Pancreas (tissue), 10 donors: ENCODE measurements at regions not wholly inside any gene's neighbourhood (a gene's known extent, or its start where the extent isn't known, plus 50 kb on each side); places are given as distances from the start of the nearest gene placed in this dataset.

Experiments
- ATAC-seq, 4 donors: fragments of 200-7000 bp; cut with Tn5 transposase; one replicate each; pipeline versions ENCODE4 v1.8.0 to v1.9.1; 2020; ENCODE audit warnings: mild to moderate bottlenecking in 4 of 4, moderate library complexity in 4 of 4
- DNase-seq, 6 donors: peaks; one replicate each; pipeline ENCODE4 v3.0.0-alpha.2; 2020
- FAIRE-seq: peaks from 2 replicates; lab custom pipeline; 2012; peaks lifted over from hg19 to GRCh38; lab: Jason Lieb, UNC
- H3K27ac ChIP-seq, 4 donors: fragments of 200-600 bp; sonication (generic); 1 replicate in 3 of 4; 2 replicates in 1 of 4; pipeline versions ENCODE4 v1.5.0 to v1.8.0; 2020
- H3K27me3 ChIP-seq, 4 donors: fragments of 200-600 bp; one replicate each; pipeline ENCODE4 v1.8.0; 2021
- H3K36me3 ChIP-seq, 3 donors: fragments of 200-600 bp; sonication (generic) in 1 of 3; one replicate each; pipeline versions ENCODE4 v1.5.0 to v1.8.0; 2020 to 2021
- H3K4me1 ChIP-seq, 3 donors: fragments of 200-600 bp; one replicate each; pipeline ENCODE4 v1.8.0; 2021
- H3K4me3 ChIP-seq, 4 donors: fragments of 200-600 bp; sonication (generic) in 2 of 4; one replicate each; pipeline versions ENCODE4 v1.5.0 to v1.8.0; 2020 to 2021
- H3K9me3 ChIP-seq, 4 donors: fragments of 200-600 bp; one replicate each; pipeline ENCODE4 v1.8.0; 2021
- WGBS, 2 donors: extraction: QIAGEN DNeasy Blood & Tissue Kit; methylation state at CpG; one replicate each; pipeline ENCODE4 v1.1.7; 2013; 5-methylcytosine and 5-hydroxymethylcytosine counted together
- intact Hi-C, 3 donors: fragments of 100-400 bp; cut with DNase I; formaldehyde crosslinking; loops; one replicate each; pipeline versions ENCODE4 v1.11.1 to v1.14.2; 2022
- TF ChIP-seq, protein P1 (sequence below), 4 donors: fragments of 200-600 bp; sonication (generic) in 3 of 4; IDR thresholded peaks; one replicate each; pipeline versions ENCODE4 v1.5.0 to v1.8.0; 2021; ENCODE audit warnings: antibody characterized with exemption in 4 of 4
- donor health status: healthy with polysubstance abuse.
- donor health status: DM: no; HTN: no; CAD: no; lungs with moderate emphysema.
- donor health status: DM: no; HTN: no; CAD: no.
- donor health status: control.
- donor health status: control.
- donor health status: Bipolar disorder and iron deficiency.
- donor health status: DM: yes; HTN: yes; CAD: no.
- donor health status: DM: no; HTN: no; CAD: no.
- donor health status: DM: no; HTN: no; CAD: no.
- donor health status: DM: yes; HTN: yes; CAD: no.

DNA sequence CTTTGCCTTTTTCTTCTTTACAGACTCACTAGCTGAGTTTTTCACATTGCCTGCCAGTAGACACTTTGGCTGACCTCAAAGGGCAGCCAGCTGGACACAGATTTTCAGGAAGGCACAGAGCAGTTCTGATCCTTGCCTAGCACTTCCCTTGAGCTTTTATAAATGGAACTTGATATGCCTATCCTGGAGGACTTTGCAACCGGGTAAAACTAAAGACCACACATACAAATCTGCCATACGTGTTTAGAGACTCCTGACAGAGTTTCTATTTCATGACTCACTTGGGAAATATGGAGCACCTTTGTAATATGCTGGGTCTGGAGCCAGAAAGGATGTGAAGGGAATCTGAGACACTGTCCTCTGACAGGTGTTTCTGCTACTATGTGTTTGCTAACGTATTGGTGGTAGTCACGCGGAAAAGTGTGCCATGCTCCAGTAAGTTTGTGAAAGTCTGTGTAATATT, 56.7 kb upstream of the RASSF6 start:
- Histone ChIP-seq H3K4me1 (peaks cover 5 to 29% (median 9%) of the 10 kb centered on the region in 3 donors), H3K27me3 (no peaks in the 10 kb centered on the region), H3K9me3 (no peaks in the 10 kb centered on the region), H3K36me3 (no peaks in the 10 kb centered on the region), H3K4me3 (no peak overlapping the region), H3K27ac (peak overlapping the region in 2 of 4 donors; percentile 48 to 74)
- 35 to 42% methylated on average over 5 of the region's 5 CpGs for WGBS, 2 donors
- TF ChIP-seq, protein P1, sequence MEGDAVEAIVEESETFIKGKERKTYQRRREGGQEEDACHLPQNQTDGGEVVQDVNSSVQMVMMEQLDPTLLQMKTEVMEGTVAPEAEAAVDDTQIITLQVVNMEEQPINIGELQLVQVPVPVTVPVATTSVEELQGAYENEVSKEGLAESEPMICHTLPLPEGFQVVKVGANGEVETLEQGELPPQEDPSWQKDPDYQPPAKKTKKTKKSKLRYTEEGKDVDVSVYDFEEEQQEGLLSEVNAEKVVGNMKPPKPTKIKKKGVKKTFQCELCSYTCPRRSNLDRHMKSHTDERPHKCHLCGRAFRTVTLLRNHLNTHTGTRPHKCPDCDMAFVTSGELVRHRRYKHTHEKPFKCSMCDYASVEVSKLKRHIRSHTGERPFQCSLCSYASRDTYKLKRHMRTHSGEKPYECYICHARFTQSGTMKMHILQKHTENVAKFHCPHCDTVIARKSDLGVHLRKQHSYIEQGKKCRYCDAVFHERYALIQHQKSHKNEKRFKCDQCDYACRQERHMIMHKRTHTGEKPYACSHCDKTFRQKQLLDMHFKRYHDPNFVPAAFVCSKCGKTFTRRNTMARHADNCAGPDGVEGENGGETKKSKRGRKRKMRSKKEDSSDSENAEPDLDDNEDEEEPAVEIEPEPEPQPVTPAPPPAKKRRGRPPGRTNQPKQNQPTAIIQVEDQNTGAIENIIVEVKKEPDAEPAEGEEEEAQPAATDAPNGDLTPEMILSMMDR (IDR thresholded peaks at IDR 0.05): no peak
- FAIRE-seq: no peak
- intact Hi-C loops: no loop called here
- DNase-seq: peak in 1 of 6 donors; percentile 33
- ATAC-seq: peak in 3 of 4 donors; percentile 29 to 77 (median 59)

DNA sequence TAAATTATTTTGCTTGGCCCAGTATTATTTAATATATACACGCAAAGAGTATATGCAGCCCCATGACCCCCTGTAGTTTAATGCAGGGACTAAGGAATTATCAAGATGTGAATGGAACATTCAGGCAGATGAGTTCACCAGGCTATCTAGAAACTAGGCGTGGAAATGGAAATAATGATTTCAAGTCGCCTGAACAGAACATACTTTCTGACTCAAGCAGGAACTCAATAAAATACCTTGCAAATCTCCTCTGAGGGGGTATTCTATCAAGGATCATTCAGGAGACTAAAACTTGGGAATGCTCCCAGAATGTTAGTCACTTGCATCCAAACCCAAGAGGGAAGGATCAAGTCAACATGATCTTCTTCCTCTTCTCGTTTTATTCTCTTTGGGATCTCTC, 59.6 kb upstream of the RASSF6 start:
- H3K27ac ChIP-seq: no peak overlapping the region
- no peak for DNase-seq
- no peak overlapping the region for H3K4me3 ChIP-seq
- 80 to 85% methylated on average over 4 of the region's 4 CpGs for WGBS, 2 donors
- intact Hi-C loops: no loop called here
- TF ChIP-seq, protein P1 (IDR thresholded peaks at IDR 0.05): no peak
- H3K27me3 ChIP-seq: no peaks in the 10 kb centered on the region
- ATAC-seq: no peak
- no peak for FAIRE-seq
- H3K36me3 ChIP-seq: no peaks in the 10 kb centered on the region
- H3K9me3 ChIP-seq: no peaks in the 10 kb centered on the region
- H3K4me1 ChIP-seq: peaks cover 5 to 22% (median 12%) of the 10 kb centered on the region in 3 donors

DNA sequence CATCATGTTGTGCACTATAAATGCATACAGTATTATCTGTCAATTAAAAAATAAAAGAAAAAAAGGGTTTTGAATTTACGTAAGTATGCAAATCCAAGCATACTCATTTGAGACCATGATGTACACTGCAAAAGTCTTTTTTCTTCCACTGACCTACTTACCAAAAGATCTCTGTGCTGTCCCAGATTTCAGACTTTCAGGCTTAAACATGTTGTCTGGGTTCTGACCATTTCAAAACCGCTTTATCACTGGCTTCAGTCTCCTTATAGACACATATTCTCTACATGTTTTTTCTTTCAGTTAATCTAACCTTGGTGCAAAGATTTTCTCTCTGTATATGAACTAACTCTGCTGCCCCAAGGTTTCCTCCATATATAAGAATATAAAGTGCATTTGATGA, 58.6 kb upstream of the CXCL8 start:
- WGBS, 2 donors: 48 to 49% methylated on average over 2 of the region's 2 CpGs
- DNase-seq (no peak), FAIRE-seq (no peak), ATAC-seq (no peak)
- peaks cover 0 to 9% (median 8%) of the 10 kb centered on the region in 3 donors for H3K4me1 ChIP-seq
- no peaks in the 10 kb centered on the region for H3K27me3 ChIP-seq
- intact Hi-C loops: no loop called here
- no peak overlapping the region for H3K4me3 ChIP-seq
- no peak overlapping the region for H3K27ac ChIP-seq
- no peaks in the 10 kb centered on the region for H3K9me3 ChIP-seq
- H3K36me3 ChIP-seq: no peaks in the 10 kb centered on the region
- TF ChIP-seq, protein P1 (IDR thresholded peaks at IDR 0.05): no peak

DNA sequence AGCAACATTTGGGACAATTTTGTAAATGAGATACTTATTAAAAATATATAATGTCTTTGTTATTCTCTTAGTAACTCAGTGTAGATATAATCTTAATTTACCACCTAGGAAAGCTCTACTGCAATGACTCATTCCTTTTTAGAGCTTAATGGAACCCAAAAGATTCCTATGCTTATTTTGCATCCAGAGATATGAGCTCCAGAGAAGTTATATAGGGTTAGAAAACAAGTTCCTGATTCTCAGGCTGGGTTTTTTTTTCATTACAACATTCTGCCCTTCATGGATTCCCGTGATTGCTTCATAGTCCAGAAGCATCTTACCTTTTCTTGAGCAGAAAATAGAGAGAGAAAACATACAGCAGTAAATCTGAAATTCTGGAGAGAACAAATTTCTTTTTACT, 57.9 kb upstream of the CXCL8 start:
- intact Hi-C loops: no loop called here
- H3K9me3 ChIP-seq: no peaks in the 10 kb centered on the region
- peaks cover 0 to 9% (median 2%) of the 10 kb centered on the region in 3 donors for H3K4me1 ChIP-seq
- 86 to 89% methylated on average over 1 of the region's 1 CpG for WGBS, 2 donors
- DNase-seq (no peak), ATAC-seq (no peak), FAIRE-seq (no peak)
- no peaks in the 10 kb centered on the region for H3K27me3 ChIP-seq
- H3K36me3 ChIP-seq: no peaks in the 10 kb centered on the region
- TF ChIP-seq, protein P1 (IDR thresholded peaks at IDR 0.05): no peak
- no peak overlapping the region for H3K4me3 ChIP-seq
- no peak overlapping the region for H3K27ac ChIP-seq

DNA sequence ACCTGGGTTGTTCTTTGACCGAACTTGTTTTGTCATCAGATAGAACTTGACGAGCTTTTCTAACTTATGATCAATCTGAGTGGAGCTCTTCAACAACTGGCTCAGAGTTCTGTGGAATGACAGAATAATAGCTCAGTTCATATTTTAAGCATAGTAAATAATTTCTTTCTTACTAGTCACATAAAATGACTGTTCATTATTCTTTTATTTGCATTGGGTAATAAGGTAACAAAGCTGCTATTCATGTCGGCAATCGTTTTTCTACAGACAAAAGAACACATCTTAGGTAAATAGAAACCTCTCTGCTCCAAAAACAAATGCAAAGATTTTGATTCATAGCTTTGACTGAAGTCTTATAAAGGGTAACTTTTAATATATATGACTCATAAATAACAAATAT, 57.3 kb upstream of the CXCL8 start:
- 60 to 65% methylated on average over 4 of the region's 4 CpGs for WGBS, 2 donors
- no peak overlapping the region for H3K4me3 ChIP-seq
- peak in 1 of 4 donors; percentile 44 for ATAC-seq
- no peaks in the 10 kb centered on the region for H3K36me3 ChIP-seq
- peaks cover 0 to 9% (median 0%) of the 10 kb centered on the region in 3 donors for H3K4me1 ChIP-seq
- no peaks in the 10 kb centered on the region for H3K27me3 ChIP-seq
- FAIRE-seq: no peak
- DNase-seq: no peak
- no peak overlapping the region for H3K27ac ChIP-seq
- intact Hi-C loops: no loop called here
- TF ChIP-seq, protein P1 (IDR thresholded peaks at IDR 0.05): no peak
- no peaks in the 10 kb centered on the region for H3K9me3 ChIP-seq
